ENCODE measurements at regions not wholly inside any gene's neighbourhood (a gene's known extent, or its start where the extent isn't known, plus 50 kb on each side); places are given as distances from the start of the nearest gene placed in this dataset.

DNA sequence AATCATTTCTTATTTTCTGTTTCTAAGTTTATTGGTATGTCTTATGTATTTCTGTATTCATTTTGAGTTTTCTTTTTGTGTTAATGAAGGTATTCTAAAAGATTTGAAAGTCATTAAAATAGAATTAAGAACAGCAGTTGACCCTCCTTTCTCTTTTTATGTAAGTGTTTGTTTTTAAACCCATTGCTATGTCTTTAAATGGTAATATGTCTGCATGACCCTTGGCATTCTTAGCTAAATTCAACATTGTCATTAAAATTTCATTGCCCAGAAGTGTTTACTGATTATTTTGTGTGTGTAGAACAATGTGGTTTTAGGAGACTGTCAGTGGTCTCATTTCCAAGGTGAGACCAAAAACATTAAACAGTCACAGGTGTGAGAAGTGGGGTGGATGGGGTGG is 197.8 kb downstream of the PCDH7 start:
- H3K4me1 ChIP-seq (ENCODE audit: insufficient read depth, low read length), result no peaks in the 10 kb centered on the region
- H3K27me3 ChIP-seq (ENCODE audit: control insufficient read depth in 1 of 2, insufficient read depth in 2 of 2, low read length in 2 of 2), result no peaks in the 10 kb centered on the region
- H3K27ac ChIP-seq (ENCODE audit: low read depth in 1 of 2, low read length in 2 of 2), result no peak overlapping the region
- DNase-seq (no peak), ATAC-seq (ENCODE audit: poor library complexity) (no peak)
- no peak overlapping the region for H3K4me3 ChIP-seq (ENCODE audit: low read length)
- no peak overlapping the region for H3K4me3 Mint-ChIP-seq
- TF ChIP-seq, protein P1, sequence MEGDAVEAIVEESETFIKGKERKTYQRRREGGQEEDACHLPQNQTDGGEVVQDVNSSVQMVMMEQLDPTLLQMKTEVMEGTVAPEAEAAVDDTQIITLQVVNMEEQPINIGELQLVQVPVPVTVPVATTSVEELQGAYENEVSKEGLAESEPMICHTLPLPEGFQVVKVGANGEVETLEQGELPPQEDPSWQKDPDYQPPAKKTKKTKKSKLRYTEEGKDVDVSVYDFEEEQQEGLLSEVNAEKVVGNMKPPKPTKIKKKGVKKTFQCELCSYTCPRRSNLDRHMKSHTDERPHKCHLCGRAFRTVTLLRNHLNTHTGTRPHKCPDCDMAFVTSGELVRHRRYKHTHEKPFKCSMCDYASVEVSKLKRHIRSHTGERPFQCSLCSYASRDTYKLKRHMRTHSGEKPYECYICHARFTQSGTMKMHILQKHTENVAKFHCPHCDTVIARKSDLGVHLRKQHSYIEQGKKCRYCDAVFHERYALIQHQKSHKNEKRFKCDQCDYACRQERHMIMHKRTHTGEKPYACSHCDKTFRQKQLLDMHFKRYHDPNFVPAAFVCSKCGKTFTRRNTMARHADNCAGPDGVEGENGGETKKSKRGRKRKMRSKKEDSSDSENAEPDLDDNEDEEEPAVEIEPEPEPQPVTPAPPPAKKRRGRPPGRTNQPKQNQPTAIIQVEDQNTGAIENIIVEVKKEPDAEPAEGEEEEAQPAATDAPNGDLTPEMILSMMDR (IDR thresholded peaks at IDR 0.05), result no peak
- H3K9me3 ChIP-seq (ENCODE audit: control insufficient read depth in 1 of 2, insufficient read depth in 1 of 2, low read length in 2 of 2), result no peaks in the 10 kb centered on the region
- H3K27me3 Mint-ChIP-seq, result no peaks in the 10 kb centered on the region
- H3K9me3 Mint-ChIP-seq, result peaks cover 4% of the 10 kb centered on the region
- ChIA-PET CTCF (no interaction called here), POLR2A (no interaction called here)
- no peak overlapping the region for H3K27ac Mint-ChIP-seq
- no peaks in the 10 kb centered on the region for H3K36me3 ChIP-seq (ENCODE audit: insufficient read depth, low read length)
- intact Hi-C loops (cut with DNase I, micrococcal nuclease), result no loop called here
- no peaks in the 10 kb centered on the region for H3K4me1 Mint-ChIP-seq (ENCODE audit: low read depth)
- no peaks in the 10 kb centered on the region for H3K36me3 Mint-ChIP-seq (ENCODE audit: low read depth)

DNA sequence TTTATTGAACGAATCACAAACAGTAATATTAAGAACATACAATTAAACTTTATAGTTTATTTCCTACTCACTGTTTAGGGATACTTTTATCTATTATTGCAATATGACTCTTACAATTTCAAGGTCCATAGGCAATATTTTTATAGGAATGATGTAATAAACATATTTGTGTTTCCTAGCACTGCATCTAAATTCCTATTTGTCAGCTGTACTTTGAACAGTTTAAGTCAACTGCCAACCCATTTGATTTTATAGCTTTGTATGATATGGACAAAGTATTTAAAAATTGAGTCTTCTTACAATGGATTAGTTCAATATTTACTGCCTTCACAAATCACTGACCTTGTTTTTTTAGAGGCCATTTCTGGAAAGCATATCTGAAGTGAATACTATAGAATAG is 199.3 kb downstream of the PCDH7 start:
- Histone ChIP-seq H3K27me3 (ENCODE audit: control insufficient read depth in 1 of 2, insufficient read depth in 2 of 2, low read length in 2 of 2) (no peaks in the 10 kb centered on the region), H3K27ac (ENCODE audit: low read depth in 1 of 2, low read length in 2 of 2) (no peak overlapping the region), H3K36me3 (ENCODE audit: insufficient read depth, low read length) (no peaks in the 10 kb centered on the region), H3K4me1 (ENCODE audit: insufficient read depth, low read length) (no peaks in the 10 kb centered on the region), H3K4me3 (ENCODE audit: low read length) (no peak overlapping the region), H3K9me3 (ENCODE audit: control insufficient read depth in 1 of 2, insufficient read depth in 1 of 2, low read length in 2 of 2) (no peaks in the 10 kb centered on the region)
- intact Hi-C loops (cut with DNase I, micrococcal nuclease), result no loop called here
- DNase-seq, result no peak
- ATAC-seq (ENCODE audit: poor library complexity), result no peak
- no peaks in the 10 kb centered on the region for H3K4me1 Mint-ChIP-seq (ENCODE audit: low read depth)
- no peaks in the 10 kb centered on the region for H3K36me3 Mint-ChIP-seq (ENCODE audit: low read depth)
- no peak overlapping the region for H3K4me3 Mint-ChIP-seq
- H3K27ac Mint-ChIP-seq, result no peak overlapping the region
- TF ChIP-seq, protein P1 (IDR thresholded peaks at IDR 0.05), result no peak
- H3K9me3 Mint-ChIP-seq, result peaks cover 4% of the 10 kb centered on the region
- no peaks in the 10 kb centered on the region for H3K27me3 Mint-ChIP-seq
- ChIA-PET POLR2A (no interaction called here), CTCF (no interaction called here)

DNA sequence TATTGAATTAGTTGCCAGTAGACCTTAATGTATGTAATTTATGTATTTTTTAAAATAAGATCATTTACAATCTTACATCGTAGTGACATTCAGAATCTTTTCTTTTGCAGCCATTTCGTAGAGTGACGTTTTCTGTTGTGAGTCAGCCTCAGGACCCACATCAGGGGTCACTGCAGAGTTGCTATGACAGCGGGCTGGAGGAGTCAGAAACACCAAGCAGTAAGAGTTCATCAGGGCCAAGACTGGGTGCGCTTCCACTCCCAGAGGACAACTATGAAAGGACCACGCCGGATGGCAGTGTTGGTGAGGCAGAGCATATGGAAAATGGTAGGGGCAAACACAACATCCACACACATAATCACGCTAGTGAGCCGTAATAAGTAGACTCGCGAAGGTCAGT is 199.9 kb downstream of the PCDH7 start:
- H3K4me1 ChIP-seq (ENCODE audit: insufficient read depth, low read length), result no peaks in the 10 kb centered on the region
- H3K9me3 ChIP-seq (ENCODE audit: control insufficient read depth in 1 of 2, insufficient read depth in 1 of 2, low read length in 2 of 2), result no peaks in the 10 kb centered on the region
- Mint-ChIP-seq H3K4me1 (ENCODE audit: low read depth) (no peaks in the 10 kb centered on the region), H3K4me3 (no peak overlapping the region), H3K36me3 (ENCODE audit: low read depth) (no peaks in the 10 kb centered on the region), H3K27me3 (no peaks in the 10 kb centered on the region), H3K27ac (no peak overlapping the region), H3K9me3 (peaks cover 2% of the 10 kb centered on the region)
- intact Hi-C loops (cut with DNase I, micrococcal nuclease), result no loop called here
- TF ChIP-seq, protein P1 (IDR thresholded peaks at IDR 0.05), result no peak
- H3K36me3 ChIP-seq (ENCODE audit: insufficient read depth, low read length), result no peaks in the 10 kb centered on the region
- POLR2A ChIA-PET, result no interaction called here
- CTCF ChIA-PET, result no interaction called here
- ATAC-seq (ENCODE audit: poor library complexity) (no peak), DNase-seq (no peak)
- no peak overlapping the region for H3K4me3 ChIP-seq (ENCODE audit: low read length)
- no peaks in the 10 kb centered on the region for H3K27me3 ChIP-seq (ENCODE audit: control insufficient read depth in 1 of 2, insufficient read depth in 2 of 2, low read length in 2 of 2)
- H3K27ac ChIP-seq (ENCODE audit: low read depth in 1 of 2, low read length in 2 of 2), result no peak overlapping the region
